GM12878 (cell line): ENCODE measurements at regions not wholly inside any gene's neighbourhood (a gene's known extent, or its start where the extent isn't known, plus 50 kb on each side); places are given as distances from the start of the nearest gene placed in this dataset.

ENCODE experiments used
- CBFB ChIP-seq: IDR thresholded peaks from 2 replicates; pipeline ENCODE4 v1.6.1; 2016; ENCODE audit warnings: antibody characterized with exemption, low read depth
- EP300 ChIP-seq, 2 experiments: fragments of 150-350 bp in 1 of 2; IDR thresholded peaks; 2 replicates each; pipeline ENCODE4 v1.6.1; 2011 to 2012; ENCODE audit warnings: low read depth in 2 of 2, low read length in 2 of 2, borderline replicate concordance in 1 of 2, improper control_type of control experiment in 1 of 2, inconsistent platforms in 1 of 2; ENCODE audit not compliant: control insufficient read depth in 1 of 2
- NRF1 ChIP-seq: conservative IDR thresholded peaks from 2 replicates; pipeline ENCODE4 v1.6.1; 2011; ENCODE audit warnings: mild to moderate bottlenecking, low read depth, low read length, improper control_type of control experiment
- POLR2A ChIP-seq: IDR thresholded peaks from 2 replicates; pipeline ENCODE4 v1.6.1; 2011; ENCODE audit warnings: low read depth, mild to moderate bottlenecking, low read length
- STAT1 ChIP-seq: fragments of 450-650 bp; conservative IDR thresholded peaks from 2 replicates; pipeline ENCODE4 v1.6.1; 2014; ENCODE audit warnings: antibody characterized with exemption, mild to moderate bottlenecking
- TF ChIP-seq, protein P1 (sequence below): IDR thresholded peaks from 2 replicates; pipeline ENCODE4 v1.6.1; 2011; ENCODE audit warnings: borderline replicate concordance, low read depth, mild to moderate bottlenecking, moderate library complexity, low read length; ENCODE audit not compliant: insufficient read depth, poor library complexity, severe bottlenecking
- TF ChIP-seq, protein P2 (sequence below): IDR thresholded peaks from 2 replicates; pipeline ENCODE4 v1.6.1; 2012; ENCODE audit warnings: improper control_type of control experiment, low read depth, low read length; ENCODE audit not compliant: insufficient replicate concordance

DNA sequence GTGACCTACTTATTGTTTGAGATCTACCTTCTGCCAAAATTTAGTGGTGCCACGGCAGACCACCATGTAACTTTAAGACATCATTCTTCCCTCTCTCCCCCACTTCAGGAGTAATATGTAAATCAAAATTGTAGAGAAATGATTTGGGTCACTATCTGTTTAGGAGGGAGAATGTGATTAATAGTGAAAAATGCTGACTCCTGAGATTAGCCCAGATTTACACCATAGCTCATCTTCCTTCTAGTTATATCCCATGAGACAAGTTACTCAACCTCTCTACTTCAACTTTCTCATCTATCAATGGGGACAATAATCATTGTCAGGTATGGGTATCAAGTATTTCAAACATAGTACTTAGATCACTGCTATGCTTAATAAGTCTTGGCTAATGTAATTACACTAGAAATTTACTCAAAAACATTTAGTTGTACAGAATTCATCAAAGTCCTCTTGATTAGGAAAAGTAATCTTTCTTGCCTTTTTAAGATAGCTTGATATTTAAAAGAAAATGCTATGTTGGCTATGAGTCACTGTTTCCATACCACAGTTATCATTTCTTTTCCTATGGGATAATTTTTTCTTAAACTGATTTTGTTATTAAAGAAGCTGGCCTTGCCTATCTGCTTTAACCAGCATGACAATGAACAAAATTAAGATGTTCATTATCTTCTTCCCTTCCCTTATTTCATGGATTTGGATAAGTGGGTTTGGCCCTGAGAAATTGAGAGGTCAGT is 1038.9 kb upstream of the ZEB2 start:
- TF ChIP-seq, protein P1, sequence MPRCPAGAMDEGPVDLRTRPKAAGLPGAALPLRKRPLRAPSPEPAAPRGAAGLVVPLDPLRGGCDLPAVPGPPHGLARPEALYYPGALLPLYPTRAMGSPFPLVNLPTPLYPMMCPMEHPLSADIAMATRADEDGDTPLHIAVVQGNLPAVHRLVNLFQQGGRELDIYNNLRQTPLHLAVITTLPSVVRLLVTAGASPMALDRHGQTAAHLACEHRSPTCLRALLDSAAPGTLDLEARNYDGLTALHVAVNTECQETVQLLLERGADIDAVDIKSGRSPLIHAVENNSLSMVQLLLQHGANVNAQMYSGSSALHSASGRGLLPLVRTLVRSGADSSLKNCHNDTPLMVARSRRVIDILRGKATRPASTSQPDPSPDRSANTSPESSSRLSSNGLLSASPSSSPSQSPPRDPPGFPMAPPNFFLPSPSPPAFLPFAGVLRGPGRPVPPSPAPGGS = no peak
- TF ChIP-seq POLR2A = no peak
- TF ChIP-seq, protein P2, sequence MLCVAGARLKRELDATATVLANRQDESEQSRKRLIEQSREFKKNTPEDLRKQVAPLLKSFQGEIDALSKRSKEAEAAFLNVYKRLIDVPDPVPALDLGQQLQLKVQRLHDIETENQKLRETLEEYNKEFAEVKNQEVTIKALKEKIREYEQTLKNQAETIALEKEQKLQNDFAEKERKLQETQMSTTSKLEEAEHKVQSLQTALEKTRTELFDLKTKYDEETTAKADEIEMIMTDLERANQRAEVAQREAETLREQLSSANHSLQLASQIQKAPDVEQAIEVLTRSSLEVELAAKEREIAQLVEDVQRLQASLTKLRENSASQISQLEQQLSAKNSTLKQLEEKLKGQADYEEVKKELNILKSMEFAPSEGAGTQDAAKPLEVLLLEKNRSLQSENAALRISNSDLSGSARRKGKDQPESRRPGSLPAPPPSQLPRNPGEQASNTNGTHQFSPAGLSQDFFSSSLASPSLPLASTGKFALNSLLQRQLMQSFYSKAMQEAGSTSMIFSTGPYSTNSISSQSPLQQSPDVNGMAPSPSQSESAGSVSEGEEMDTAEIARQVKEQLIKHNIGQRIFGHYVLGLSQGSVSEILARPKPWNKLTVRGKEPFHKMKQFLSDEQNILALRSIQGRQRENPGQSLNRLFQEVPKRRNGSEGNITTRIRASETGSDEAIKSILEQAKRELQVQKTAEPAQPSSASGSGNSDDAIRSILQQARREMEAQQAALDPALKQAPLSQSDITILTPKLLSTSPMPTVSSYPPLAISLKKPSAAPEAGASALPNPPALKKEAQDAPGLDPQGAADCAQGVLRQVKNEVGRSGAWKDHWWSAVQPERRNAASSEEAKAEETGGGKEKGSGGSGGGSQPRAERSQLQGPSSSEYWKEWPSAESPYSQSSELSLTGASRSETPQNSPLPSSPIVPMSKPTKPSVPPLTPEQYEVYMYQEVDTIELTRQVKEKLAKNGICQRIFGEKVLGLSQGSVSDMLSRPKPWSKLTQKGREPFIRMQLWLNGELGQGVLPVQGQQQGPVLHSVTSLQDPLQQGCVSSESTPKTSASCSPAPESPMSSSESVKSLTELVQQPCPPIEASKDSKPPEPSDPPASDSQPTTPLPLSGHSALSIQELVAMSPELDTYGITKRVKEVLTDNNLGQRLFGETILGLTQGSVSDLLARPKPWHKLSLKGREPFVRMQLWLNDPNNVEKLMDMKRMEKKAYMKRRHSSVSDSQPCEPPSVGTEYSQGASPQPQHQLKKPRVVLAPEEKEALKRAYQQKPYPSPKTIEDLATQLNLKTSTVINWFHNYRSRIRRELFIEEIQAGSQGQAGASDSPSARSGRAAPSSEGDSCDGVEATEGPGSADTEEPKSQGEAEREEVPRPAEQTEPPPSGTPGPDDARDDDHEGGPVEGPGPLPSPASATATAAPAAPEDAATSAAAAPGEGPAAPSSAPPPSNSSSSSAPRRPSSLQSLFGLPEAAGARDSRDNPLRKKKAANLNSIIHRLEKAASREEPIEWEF = no peak
- no peak for TF ChIP-seq CBFB
- TF ChIP-seq EP300 (IDR thresholded peaks at IDR 0.05; ENCODE audit: borderline replicate concordance in 1 of 2, control insufficient read depth in 1 of 2, low read depth in 2 of 2, low read length in 2 of 2) = no peak
- no peak for TF ChIP-seq NRF1
- TF ChIP-seq STAT1 = no peak
